Glutamatergic neuron (in vitro differentiated cells): ENCODE measurements at regions not wholly inside any gene's neighbourhood (a gene's known extent, or its start where the extent isn't known, plus 50 kb on each side); places are given as distances from the start of the nearest gene placed in this dataset.

Source experiments
- DNase-seq: peaks from one replicate; pipeline ENCODE4 v3.0.0; 2022
- H3K27ac Mint-ChIP-seq: one replicate; pipeline ENCODE4 v1.8.0; 2020; ENCODE audit warnings: mild to moderate bottlenecking, mixed read lengths, inconsistent platforms; ENCODE audit not compliant: unreplicated experiment
- H3K27me3 Mint-ChIP-seq: one replicate; pipeline ENCODE4 v1.8.0; 2020; ENCODE audit warnings: mild to moderate bottlenecking, moderate library complexity, mixed read lengths, inconsistent platforms; ENCODE audit not compliant: unreplicated experiment
- H3K36me3 Mint-ChIP-seq: one replicate; pipeline ENCODE4 v1.8.0; 2020; ENCODE audit warnings: mild to moderate bottlenecking, mixed read lengths, inconsistent platforms; ENCODE audit not compliant: unreplicated experiment
- H3K4me1 Mint-ChIP-seq: one replicate; pipeline ENCODE4 v1.8.0; 2020; ENCODE audit warnings: mild to moderate bottlenecking, low read depth, mixed read lengths, inconsistent platforms; ENCODE audit not compliant: unreplicated experiment
- H3K4me3 Mint-ChIP-seq: one replicate; pipeline ENCODE4 v1.8.0; 2020; ENCODE audit warnings: mild to moderate bottlenecking, mixed read lengths, inconsistent platforms; ENCODE audit not compliant: unreplicated experiment
- H3K9me3 Mint-ChIP-seq: one replicate; pipeline ENCODE4 v1.8.0; 2020; ENCODE audit warnings: mild to moderate bottlenecking, moderate library complexity, mixed read lengths, inconsistent platforms; ENCODE audit not compliant: unreplicated experiment
- TF ChIP-seq, protein P1 (sequence below): fragments of 200-600 bp; sonication (generic); IDR thresholded peaks from one replicate; pipeline ENCODE4 v1.5.0; 2021; ENCODE audit not compliant: partially characterized antibody, unreplicated experiment

DNA sequence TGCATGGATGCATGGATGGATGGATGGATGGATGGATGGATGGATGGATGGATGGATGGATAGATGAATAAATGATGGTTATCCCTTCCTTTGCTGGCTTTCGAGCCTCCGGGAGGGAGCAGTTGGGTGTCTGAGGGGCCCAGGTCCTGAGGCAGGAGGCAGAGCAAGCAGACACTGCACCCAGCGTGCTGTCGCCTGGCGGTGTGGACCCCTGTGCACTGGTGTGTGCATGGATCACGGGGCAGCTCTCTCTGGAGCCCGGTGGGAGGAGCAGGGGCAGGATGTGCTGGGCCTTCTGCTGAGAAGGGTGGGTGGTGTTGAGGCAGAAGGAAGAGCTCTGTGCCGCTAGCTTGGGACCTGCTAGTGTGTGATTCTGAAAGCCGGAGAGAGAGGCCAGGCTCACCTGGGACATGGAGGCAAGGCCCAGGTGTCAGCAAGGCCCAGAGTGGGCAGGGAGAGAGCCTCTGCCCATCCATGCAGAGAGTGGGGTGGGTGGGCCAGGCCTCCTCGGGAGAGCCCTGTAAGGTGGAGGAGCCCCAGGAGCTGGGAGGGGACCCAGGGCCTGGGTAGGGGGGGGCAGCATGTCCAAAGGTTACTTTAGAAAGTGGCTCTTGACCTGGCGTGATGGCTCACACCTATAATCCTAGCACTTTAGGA, 254.4 kb downstream of the BRD1 start:
- Mint-ChIP-seq H3K4me1 (no peaks in the 10 kb centered on the region), H3K36me3 (peaks cover 4% of the 10 kb centered on the region), H3K9me3 (peaks cover 30% of the 10 kb centered on the region), H3K27ac (no peak overlapping the region), H3K27me3 (peaks cover 5% of the 10 kb centered on the region), H3K4me3 (no peak overlapping the region)
- no peak for DNase-seq
- TF ChIP-seq, protein P1, sequence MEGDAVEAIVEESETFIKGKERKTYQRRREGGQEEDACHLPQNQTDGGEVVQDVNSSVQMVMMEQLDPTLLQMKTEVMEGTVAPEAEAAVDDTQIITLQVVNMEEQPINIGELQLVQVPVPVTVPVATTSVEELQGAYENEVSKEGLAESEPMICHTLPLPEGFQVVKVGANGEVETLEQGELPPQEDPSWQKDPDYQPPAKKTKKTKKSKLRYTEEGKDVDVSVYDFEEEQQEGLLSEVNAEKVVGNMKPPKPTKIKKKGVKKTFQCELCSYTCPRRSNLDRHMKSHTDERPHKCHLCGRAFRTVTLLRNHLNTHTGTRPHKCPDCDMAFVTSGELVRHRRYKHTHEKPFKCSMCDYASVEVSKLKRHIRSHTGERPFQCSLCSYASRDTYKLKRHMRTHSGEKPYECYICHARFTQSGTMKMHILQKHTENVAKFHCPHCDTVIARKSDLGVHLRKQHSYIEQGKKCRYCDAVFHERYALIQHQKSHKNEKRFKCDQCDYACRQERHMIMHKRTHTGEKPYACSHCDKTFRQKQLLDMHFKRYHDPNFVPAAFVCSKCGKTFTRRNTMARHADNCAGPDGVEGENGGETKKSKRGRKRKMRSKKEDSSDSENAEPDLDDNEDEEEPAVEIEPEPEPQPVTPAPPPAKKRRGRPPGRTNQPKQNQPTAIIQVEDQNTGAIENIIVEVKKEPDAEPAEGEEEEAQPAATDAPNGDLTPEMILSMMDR: no peak

DNA sequence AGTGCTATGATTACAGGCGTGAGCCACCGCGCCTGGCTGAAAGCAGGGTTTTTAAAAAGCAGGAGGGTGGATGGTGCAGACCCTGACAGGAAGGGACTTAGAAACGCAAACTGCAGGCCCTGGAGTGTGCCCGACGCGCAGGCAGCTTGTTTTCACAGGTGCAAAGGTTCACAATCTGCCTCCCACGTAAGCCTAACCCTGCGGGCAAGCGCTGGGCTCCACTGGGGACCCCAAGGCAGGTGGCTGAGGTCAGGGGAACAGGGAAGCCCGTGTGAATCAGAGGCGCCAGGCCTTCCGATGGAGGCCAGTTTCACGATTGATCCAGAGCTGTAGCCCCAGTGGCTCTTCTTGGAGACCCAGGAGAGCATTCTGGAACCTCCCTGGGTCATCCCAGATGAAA, 256.3 kb downstream of the BRD1 start:
- Mint-ChIP-seq H3K36me3 (no peaks in the 10 kb centered on the region), H3K27ac (no peak overlapping the region), H3K27me3 (peaks cover 11% of the 10 kb centered on the region), H3K9me3 (peaks cover 25% of the 10 kb centered on the region), H3K4me3 (no peak overlapping the region), H3K4me1 (no peaks in the 10 kb centered on the region)
- no peak for DNase-seq
- TF ChIP-seq, protein P1: no peak

DNA sequence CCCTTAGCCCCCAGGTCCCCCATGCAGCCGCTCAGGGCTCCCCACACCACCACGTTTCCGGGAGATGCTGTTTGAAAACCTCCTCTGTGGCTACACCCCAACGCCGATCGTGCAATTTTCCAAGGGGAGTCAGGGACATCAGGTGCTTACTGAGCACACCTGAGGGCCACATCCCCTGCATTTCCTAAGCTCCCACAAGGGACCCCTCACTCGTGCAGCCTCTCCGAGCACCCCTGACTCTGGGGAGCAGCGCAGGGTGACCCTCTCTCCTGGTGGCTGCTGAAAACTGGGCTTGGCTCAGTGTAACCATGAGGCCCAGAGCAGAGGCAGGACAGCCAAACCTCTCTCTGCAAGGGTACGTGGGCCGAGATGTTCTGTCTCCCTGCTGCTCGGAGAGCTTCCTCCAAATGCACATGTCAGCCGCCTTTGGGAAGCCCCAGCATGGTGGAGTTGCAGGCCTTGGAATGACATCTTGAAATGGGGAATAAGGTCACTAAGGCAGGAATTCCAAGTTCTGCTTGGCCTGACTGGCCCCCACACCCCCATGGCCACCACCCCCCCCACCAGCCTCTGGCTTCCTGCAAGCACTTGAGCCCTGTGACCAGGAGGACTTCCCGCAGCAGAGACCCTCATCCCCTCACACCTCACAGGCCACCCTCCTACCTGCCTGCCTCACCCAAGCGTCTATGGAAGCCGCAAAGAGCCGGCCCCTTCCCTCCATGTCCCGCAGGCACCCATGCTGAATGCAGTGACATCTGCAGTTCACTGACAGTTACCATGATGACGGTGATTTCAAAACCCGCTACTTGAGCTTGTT, 257.4 kb downstream of the BRD1 start:
- TF ChIP-seq, protein P1: no peak
- H3K27me3 Mint-ChIP-seq: peaks cover 11% of the 10 kb centered on the region
- H3K9me3 Mint-ChIP-seq: peaks cover 23% of the 10 kb centered on the region
- no peak overlapping the region for H3K27ac Mint-ChIP-seq
- no peaks in the 10 kb centered on the region for H3K4me1 Mint-ChIP-seq
- H3K4me3 Mint-ChIP-seq: no peak overlapping the region
- no peaks in the 10 kb centered on the region for H3K36me3 Mint-ChIP-seq
- no peak for DNase-seq

DNA sequence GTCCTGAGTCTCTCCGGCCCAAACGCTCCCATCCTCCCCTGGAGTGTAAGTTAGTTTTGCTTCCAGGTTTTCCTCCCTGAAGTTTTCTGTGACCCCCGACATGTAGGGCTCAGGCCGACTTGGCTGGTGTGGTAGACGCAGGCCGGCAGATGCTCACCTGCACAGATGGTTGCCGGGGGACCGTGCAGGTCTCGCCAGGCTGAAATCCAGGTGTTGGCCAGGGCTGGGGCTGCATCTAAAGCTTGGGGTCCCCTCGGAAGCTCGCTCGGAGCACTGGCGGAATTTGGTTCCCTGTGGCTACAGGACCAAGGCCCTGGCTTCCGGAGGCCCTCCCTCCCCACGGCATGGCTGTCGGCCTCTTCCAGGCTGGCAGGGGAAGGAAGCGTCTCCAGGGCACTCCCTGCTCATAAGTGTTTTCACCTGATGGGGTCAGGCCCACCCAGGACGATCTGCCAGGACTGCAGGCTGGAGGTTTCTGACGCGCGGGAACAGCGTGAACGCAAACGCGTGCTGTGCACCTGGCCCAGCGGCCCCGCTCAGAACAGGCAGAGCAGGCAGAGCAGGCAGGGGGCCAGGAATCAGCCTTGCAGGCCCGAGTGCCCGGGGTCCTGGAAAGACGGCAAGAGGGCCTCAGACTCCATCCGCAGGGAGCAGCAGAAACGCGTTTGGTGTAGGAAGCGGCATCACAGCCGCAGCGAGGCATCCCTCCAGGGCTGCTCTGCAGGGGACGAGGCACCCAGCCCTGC, 258.2 kb downstream of the BRD1 start:
- peaks cover 22% of the 10 kb centered on the region for H3K9me3 Mint-ChIP-seq
- no peaks in the 10 kb centered on the region for H3K4me1 Mint-ChIP-seq
- no peak overlapping the region for H3K4me3 Mint-ChIP-seq
- TF ChIP-seq, protein P1: no peak
- H3K36me3 Mint-ChIP-seq: no peaks in the 10 kb centered on the region
- H3K27me3 Mint-ChIP-seq: peaks cover 8% of the 10 kb centered on the region
- H3K27ac Mint-ChIP-seq: no peak overlapping the region
- DNase-seq: no peak
